ENCODE measurements at regions not wholly inside any gene's neighbourhood (a gene's known extent, or its start where the extent isn't known, plus 50 kb on each side); places are given as distances from the start of the nearest gene placed in this dataset.
A peak's percentile ranks its signal among the peaks of the same experiment; 100 is the strongest.

- H3K4me1 ChIP-seq (ENCODE audit: control insufficient read depth, extremely low read depth, insufficient read depth, low read length) = peaks cover 16% of the 10 kb centered on the region
- H3K9me1 ChIP-seq (ENCODE audit: control insufficient read depth, extremely low read depth, insufficient read depth, low read length) = no peaks in the 10 kb centered on the region
- no peak for TF ChIP-seq CTCF (optimal IDR thresholded peaks at IDR 0.05 in 1 of 3, IDR thresholded peaks at IDR 0.05 in 1 of 3, conservative IDR thresholded peaks at IDR 0.05 in 1 of 3; ENCODE audit: extremely low read depth in 1 of 3, insufficient read depth in 2 of 3, low read length in 3 of 3)
- TF ChIP-seq EZH2 (IDR thresholded peaks at IDR 0.05; ENCODE audit: low read length) = no peak
- H3K9me3 ChIP-seq (ENCODE audit: control insufficient read depth, low read depth, low read length) = no peaks in the 10 kb centered on the region
- no peak overlapping the region for H2AFZ ChIP-seq (ENCODE audit: control insufficient read depth, low read length)
- dilution Hi-C loops (cut with MboI; ENCODE audit: extremely low pct_ligation_motif_present, low sequenced_read_pairs) = no loop called here
- DNase-seq (ENCODE audit: low read depth, low spot score) (no peak), FAIRE-seq (peak; percentile 13)
- no peaks in the 10 kb centered on the region for H4K20me1 ChIP-seq (ENCODE audit: control insufficient read depth, extremely low read depth, insufficient read depth, low read length)
- no peak overlapping the region for H3K27ac ChIP-seq (ENCODE audit: control insufficient read depth, insufficient read depth, low read length)
- H3K36me3 ChIP-seq (ENCODE audit: control insufficient read depth in 2 of 2, extremely low read depth in 1 of 2, insufficient read depth in 2 of 2, low read length in 2 of 2) = no peaks in the 10 kb centered on the region
- H3K79me2 ChIP-seq (ENCODE audit: control insufficient read depth, insufficient read depth, low read length) = no peaks in the 10 kb centered on the region
- H3K4me2 ChIP-seq (ENCODE audit: control insufficient read depth, extremely low read depth, insufficient read depth, low read depth, low read length) = no peak overlapping the region
- no peak overlapping the region for H3K4me3 ChIP-seq (ENCODE audit: control insufficient read depth in 2 of 3, extremely low read depth in 1 of 3, insufficient read depth in 2 of 3, low read depth in 1 of 3, low read length in 3 of 3)
- H3K9ac ChIP-seq (ENCODE audit: control insufficient read depth, extremely low read depth, insufficient read depth, low read length) = no peak overlapping the region
- no peaks in the 10 kb centered on the region for H3K27me3 ChIP-seq (ENCODE audit: control insufficient read depth, extremely low read depth, insufficient read depth, low read length)
Measured at GRCh38 chr12:43291516-43291915, 260.5 kb downstream of the ADAMTS20 start.

GRCh38 chr12:43290836-43291235 lies 261.2 kb downstream of the ADAMTS20 start:
- FAIRE-seq = no peak
- H3K36me3 ChIP-seq (ENCODE audit: control insufficient read depth in 2 of 2, extremely low read depth in 1 of 2, insufficient read depth in 2 of 2, low read length in 2 of 2) = no peaks in the 10 kb centered on the region
- H3K27ac ChIP-seq (ENCODE audit: control insufficient read depth, insufficient read depth, low read length) = no peak overlapping the region
- no peak overlapping the region for H3K9ac ChIP-seq (ENCODE audit: control insufficient read depth, extremely low read depth, insufficient read depth, low read length)
- H3K9me3 ChIP-seq (ENCODE audit: control insufficient read depth, low read depth, low read length) = no peaks in the 10 kb centered on the region
- dilution Hi-C loops (cut with MboI; ENCODE audit: extremely low pct_ligation_motif_present, low sequenced_read_pairs) = no loop called here
- H3K9me1 ChIP-seq (ENCODE audit: control insufficient read depth, extremely low read depth, insufficient read depth, low read length) = no peaks in the 10 kb centered on the region
- no peaks in the 10 kb centered on the region for H3K27me3 ChIP-seq (ENCODE audit: control insufficient read depth, extremely low read depth, insufficient read depth, low read length)
- H4K20me1 ChIP-seq (ENCODE audit: control insufficient read depth, extremely low read depth, insufficient read depth, low read length) = no peaks in the 10 kb centered on the region
- H2AFZ ChIP-seq (ENCODE audit: control insufficient read depth, low read length) = no peak overlapping the region
- H3K4me2 ChIP-seq (ENCODE audit: control insufficient read depth, extremely low read depth, insufficient read depth, low read depth, low read length) = no peak overlapping the region
- no peak overlapping the region for H3K4me3 ChIP-seq (ENCODE audit: control insufficient read depth in 2 of 3, extremely low read depth in 1 of 3, insufficient read depth in 2 of 3, low read depth in 1 of 3, low read length in 3 of 3)
- peaks cover 16% of the 10 kb centered on the region for H3K4me1 ChIP-seq (ENCODE audit: control insufficient read depth, extremely low read depth, insufficient read depth, low read length)
- DNase-seq (ENCODE audit: low read depth, low spot score) = no peak
- TF ChIP-seq CTCF (optimal IDR thresholded peaks at IDR 0.05 in 1 of 3, IDR thresholded peaks at IDR 0.05 in 1 of 3, conservative IDR thresholded peaks at IDR 0.05 in 1 of 3; ENCODE audit: extremely low read depth in 1 of 3, insufficient read depth in 2 of 3, low read length in 3 of 3) (no peak), EZH2 (IDR thresholded peaks at IDR 0.05; ENCODE audit: low read length) (no peak)
- H3K79me2 ChIP-seq (ENCODE audit: control insufficient read depth, insufficient read depth, low read length) = no peaks in the 10 kb centered on the region

Measured in keratinocyte (primary cell).